ENCODE measurements at regions not wholly inside any gene's neighbourhood (a gene's known extent, or its start where the extent isn't known, plus 50 kb on each side); places are given as distances from the start of the nearest gene placed in this dataset.

DNA sequence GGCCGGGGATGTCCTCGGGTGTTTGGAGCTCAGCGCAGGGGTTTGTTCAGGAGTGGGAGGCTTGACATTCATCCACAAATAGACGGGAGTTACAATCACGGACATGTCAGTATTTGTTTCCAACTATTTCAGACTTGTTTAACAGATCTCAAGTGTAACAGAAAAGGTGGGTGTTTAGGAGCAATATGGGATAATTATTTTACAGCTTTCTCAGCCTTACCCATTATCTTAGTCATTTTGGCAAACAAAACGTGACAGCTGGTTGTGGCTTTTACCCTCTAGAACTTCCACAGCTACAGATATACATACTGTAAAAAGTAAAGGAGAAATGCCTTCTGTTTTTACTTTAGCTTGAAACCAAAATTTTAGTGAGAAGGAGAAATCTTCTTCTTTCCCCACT lies 178.7 kb upstream of the TMEM45B start:
- H4K8ac ChIP-seq (replicated peaks; ENCODE audit: insufficient read length, low read depth, low read length) = no peak overlapping the region
- H2AK5ac ChIP-seq (ENCODE audit: insufficient read length, low read length) = no peak overlapping the region
- H3K9ac ChIP-seq (ENCODE audit: extremely low read depth, insufficient read length, low read length) = no peak overlapping the region
- H3K56ac ChIP-seq (ENCODE audit: insufficient read length, low read depth, low read length) = no peak overlapping the region
- TF ChIP-seq, protein P1, sequence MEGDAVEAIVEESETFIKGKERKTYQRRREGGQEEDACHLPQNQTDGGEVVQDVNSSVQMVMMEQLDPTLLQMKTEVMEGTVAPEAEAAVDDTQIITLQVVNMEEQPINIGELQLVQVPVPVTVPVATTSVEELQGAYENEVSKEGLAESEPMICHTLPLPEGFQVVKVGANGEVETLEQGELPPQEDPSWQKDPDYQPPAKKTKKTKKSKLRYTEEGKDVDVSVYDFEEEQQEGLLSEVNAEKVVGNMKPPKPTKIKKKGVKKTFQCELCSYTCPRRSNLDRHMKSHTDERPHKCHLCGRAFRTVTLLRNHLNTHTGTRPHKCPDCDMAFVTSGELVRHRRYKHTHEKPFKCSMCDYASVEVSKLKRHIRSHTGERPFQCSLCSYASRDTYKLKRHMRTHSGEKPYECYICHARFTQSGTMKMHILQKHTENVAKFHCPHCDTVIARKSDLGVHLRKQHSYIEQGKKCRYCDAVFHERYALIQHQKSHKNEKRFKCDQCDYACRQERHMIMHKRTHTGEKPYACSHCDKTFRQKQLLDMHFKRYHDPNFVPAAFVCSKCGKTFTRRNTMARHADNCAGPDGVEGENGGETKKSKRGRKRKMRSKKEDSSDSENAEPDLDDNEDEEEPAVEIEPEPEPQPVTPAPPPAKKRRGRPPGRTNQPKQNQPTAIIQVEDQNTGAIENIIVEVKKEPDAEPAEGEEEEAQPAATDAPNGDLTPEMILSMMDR (conservative IDR thresholded peaks at IDR 0.05) = no peak
- no peak overlapping the region for H3K18ac ChIP-seq (ENCODE audit: insufficient read length, low read depth, low read length)
- H3K27me3 Mint-ChIP-seq (ENCODE audit: low read depth) = peaks cover 3% of the 10 kb centered on the region
- no peaks in the 10 kb centered on the region for H3K4me1 Mint-ChIP-seq
- no peak overlapping the region for H2BK120ac ChIP-seq (ENCODE audit: low read depth, low read length, poor library complexity, severe bottlenecking)
- no peak overlapping the region for H4K91ac ChIP-seq (ENCODE audit: insufficient read length, low read depth, low read length)
- H3K27ac Mint-ChIP-seq = no peak overlapping the region
- no peak overlapping the region for H3K4me2 ChIP-seq (ENCODE audit: insufficient read depth, insufficient read length, low read length)
- no peak overlapping the region for H2BK15ac ChIP-seq (ENCODE audit: low read depth, low read length)
- no peaks in the 10 kb centered on the region for H4K20me1 ChIP-seq (ENCODE audit: control insufficient read depth, insufficient read depth, insufficient read length)
- H3K4me1 ChIP-seq (ENCODE audit: insufficient read depth, low read length) = no peaks in the 10 kb centered on the region
- no peak overlapping the region for H3K23ac ChIP-seq (ENCODE audit: insufficient read length, low read depth, low read length)
- no peak overlapping the region for H2BK20ac ChIP-seq (ENCODE audit: low read depth, low read length, poor library complexity, severe bottlenecking)
- no peaks in the 10 kb centered on the region for H3K79me2 ChIP-seq (ENCODE audit: insufficient read depth, low read length)
- H3K27ac ChIP-seq (ENCODE audit: insufficient read length, low read depth, low read length) = no peak overlapping the region
- no peak overlapping the region for H3T11ph ChIP-seq (ENCODE audit: low read length)
- H3K14ac ChIP-seq (ENCODE audit: insufficient read depth, low read length) = no peak overlapping the region
- no peak overlapping the region for H4K5ac ChIP-seq (ENCODE audit: insufficient read length, low read depth, low read length)
- no peak overlapping the region for H3K4ac ChIP-seq (ENCODE audit: low read depth, low read length)
- H3K27me3 ChIP-seq (ENCODE audit: insufficient read depth, low read length) = no peaks in the 10 kb centered on the region
- H3K9me3 Mint-ChIP-seq = peaks cover 0 to under 1% of the 10 kb centered on the region in 2 experiments; a peak in 2 of 5 replicates
- H3K9me3 ChIP-seq (ENCODE audit: control insufficient read depth, low read depth, low read length) = no peaks in the 10 kb centered on the region
- no peak overlapping the region for H2AFZ ChIP-seq (ENCODE audit: low read length)
- no peak overlapping the region for H2BK5ac ChIP-seq (ENCODE audit: insufficient read length, low read length)
- no peak for DNase-seq
- H3K23me2 ChIP-seq (ENCODE audit: insufficient read length, low read depth, low read length, poor library complexity, severe bottlenecking) = no peaks in the 10 kb centered on the region
- no peak overlapping the region for H3K4me3 Mint-ChIP-seq
- H2BK12ac ChIP-seq (ENCODE audit: insufficient read length, low read depth, low read length) = no peak overlapping the region
- no peaks in the 10 kb centered on the region for H3K79me1 ChIP-seq (ENCODE audit: insufficient read depth, low read depth, low read length, poor library complexity, severe bottlenecking)
- no CpG with 5 or more reads among the region's 6 CpGs for WGBS (ENCODE audit: extremely low coverage, insufficient read length, low lambda C conversion rate)
- H3K36me3 Mint-ChIP-seq (ENCODE audit: insufficient read depth in 1 of 3, low read depth in 3 of 3) = no peaks in the 10 kb centered on the region
